HG03175 (cell line): ENCODE measurements at regions not wholly inside any gene's neighbourhood (a gene's known extent, or its start where the extent isn't known, plus 50 kb on each side); places are given as distances from the start of the nearest gene placed in this dataset.
"Not testable (repeated sequence)": the region's sequence is repeated elsewhere in the genome, so short reads cannot be mapped to it uniquely, and the experiment has no call there.

Experiments used
- ATAC-seq: cut with Tn5 transposase; IDR thresholded peaks from one replicate; pipeline ENCODE4 v1.9.1; 2021; ENCODE audit warnings: mild to moderate bottlenecking, moderate library complexity; ENCODE audit not compliant: unreplicated experiment

DNA sequence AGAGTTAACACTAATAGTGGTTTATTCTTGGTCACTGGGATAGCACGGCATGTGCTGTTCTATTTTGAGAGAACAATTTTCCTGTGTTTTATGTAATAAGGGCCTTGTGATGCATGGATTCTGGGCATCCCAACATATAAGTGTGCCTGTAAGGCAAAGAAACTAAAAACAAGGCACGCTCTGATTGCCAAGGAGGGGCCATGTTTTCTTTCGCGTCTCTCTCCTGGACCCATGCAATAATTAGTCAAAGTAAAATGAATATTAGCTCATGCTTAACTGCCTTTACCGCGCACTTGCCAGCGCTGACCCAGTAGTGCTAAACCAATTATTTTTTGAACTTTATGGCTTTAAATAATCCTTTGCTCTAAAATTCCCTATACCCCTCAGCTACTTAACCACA lies 140.9 kb downstream of the PSAT1 start:
- no peak for ATAC-seq

- ATAC-seq, result no peak
These were observed 141.3 kb downstream of the PSAT1 start for GRCh38 chr9:78438211-78438610.

- ATAC-seq, result no peak
These were observed 141.9 kb downstream of the PSAT1 start for GRCh38 chr9:78438780-78439179.

- ATAC-seq, result peak; percentile 83
These were observed 142.4 kb downstream of the PSAT1 start for GRCh38 chr9:78439190-78439865.

DNA sequence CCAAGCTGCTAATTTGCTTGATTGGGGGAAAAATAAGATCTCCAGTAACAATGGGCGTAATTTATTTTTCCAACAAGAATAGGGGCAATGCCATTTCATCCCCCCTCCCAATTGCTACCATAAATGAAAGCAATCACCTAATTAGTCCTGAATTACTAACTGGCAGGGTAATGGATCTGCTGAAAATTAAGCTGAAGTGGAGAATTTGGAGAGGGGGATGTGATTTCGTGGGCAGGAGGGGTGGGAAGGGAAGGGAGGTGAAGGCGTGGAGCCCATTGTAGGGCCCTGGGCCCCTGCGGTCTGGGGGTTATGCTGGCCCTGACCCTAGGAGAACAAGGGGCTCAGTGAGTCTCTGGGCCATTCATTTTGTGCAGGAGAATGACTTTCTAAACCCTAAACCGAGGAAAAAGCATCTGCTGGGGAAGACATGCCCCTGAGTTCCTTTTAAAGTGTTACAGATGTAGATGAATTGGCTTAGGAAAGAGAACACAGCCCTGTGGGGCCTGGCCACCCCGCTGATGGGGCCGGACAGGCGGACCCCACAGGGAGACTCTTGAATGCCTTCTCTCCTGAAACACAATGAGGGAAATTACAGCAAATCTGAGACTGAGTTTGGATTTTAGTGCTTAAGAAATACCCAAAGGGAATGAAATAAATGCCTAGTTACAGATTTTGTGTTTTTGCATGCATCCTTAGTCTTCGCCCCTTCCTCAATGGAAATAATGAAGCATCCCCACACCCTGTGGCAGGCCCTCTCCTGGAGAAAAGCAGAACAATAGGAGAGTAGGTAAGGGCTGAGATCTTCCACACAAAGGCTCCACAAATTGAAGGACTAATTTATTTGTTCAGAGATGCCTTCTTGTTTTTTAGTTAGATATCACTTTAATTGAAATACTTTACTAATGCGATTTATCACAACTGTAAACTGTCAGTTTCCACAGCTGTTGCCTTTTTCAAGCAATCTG lies 143.2 kb downstream of the PSAT1 start:
- ATAC-seq, result no peak

GRCh38 chr9:78441396-78441795 lies 144.5 kb downstream of the PSAT1 start:
- no peak for ATAC-seq

DNA sequence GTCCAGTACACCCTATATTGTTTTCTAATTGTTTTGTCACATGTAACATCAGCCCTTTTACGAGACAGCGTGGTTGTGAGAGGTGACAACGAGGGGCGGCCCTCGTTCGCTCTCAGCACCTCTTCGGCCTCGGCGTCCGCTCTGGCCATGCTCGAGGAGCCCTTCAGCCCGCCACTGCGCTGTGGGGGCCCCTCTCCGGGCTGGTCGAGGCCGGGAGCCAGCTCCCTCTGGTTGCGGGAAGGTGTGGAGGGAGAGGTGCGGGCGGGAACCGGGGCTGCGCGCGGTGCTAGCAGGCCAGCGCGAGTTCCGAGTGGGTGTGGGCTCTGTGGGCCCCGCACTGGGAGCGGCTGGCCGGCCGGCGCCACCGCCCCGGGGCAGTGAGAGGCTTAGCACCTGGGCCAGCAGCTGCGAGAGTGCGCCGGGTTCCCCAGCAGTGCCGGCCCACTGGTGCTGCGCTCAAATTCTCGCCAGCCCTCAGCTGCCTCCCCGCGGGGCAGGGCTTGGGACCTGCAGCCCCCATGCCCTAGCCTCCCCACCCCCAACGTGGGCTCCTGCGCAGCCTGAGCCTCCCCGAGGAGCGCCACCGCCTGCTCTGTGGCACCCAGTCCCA lies 145.0 kb downstream of the PSAT1 start:
- no peak for ATAC-seq

DNA sequence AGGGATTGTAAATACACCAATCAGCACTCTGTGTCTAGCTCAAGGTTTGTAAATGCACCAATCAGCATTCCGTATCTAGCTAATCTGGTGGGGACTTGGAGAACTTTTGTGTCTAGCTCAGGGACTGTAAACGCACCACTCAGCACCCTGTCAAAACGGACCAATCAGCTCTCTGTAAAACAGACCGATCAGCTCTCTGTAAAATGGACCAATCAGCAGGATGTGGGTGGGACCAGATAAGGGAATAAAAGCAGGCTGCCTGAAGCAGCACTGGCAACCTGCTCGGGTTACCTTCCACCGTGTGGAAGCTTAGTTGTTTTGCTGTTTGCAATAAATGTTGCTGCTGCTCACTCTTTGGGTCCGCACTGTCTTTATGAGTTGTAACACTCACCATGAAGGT lies 145.7 kb downstream of the PSAT1 start:
- ATAC-seq, result not testable (repeated sequence)

DNA sequence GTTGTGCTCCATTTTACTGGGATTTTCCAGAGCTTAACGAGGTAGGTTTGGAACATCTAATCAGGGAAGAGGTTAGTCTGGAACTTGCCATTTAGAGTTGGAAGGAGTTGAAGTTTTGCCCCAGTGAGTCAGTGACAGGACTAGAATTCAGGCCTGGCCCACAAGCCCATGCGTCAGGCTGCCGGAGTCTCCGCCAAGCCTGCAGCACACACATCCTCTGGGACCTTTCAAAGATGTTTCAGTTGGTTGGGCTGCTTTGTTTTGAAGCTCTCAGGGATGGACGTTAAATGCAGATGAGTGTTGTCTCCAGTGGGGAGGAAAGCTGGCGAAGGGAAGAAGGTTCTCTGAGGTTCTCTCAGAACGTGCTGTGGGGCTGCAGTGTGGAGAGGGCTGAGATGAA lies 147.0 kb downstream of the PSAT1 start:
- ATAC-seq, result no peak

GRCh38 chr9:78448960-78449673 lies 152.2 kb downstream of the PSAT1 start:
- ATAC-seq, result no peak

GRCh38 chr9:78453450-78453849 lies 156.5 kb downstream of the PSAT1 start:
- ATAC-seq, result no peak

- ATAC-seq, result no peak
These were observed 165.7 kb downstream of the PSAT1 start for GRCh38 chr9:78462611-78463010.

GRCh38 chr9:78463750-78464149 lies 166.8 kb downstream of the PSAT1 start:
- no peak for ATAC-seq

- no peak for ATAC-seq
These were observed 171.3 kb downstream of the PSAT1 start for GRCh38 chr9:78468231-78468630.

- no peak for ATAC-seq
These were observed 172.2 kb downstream of the PSAT1 start for GRCh38 chr9:78468974-78469576.

DNA sequence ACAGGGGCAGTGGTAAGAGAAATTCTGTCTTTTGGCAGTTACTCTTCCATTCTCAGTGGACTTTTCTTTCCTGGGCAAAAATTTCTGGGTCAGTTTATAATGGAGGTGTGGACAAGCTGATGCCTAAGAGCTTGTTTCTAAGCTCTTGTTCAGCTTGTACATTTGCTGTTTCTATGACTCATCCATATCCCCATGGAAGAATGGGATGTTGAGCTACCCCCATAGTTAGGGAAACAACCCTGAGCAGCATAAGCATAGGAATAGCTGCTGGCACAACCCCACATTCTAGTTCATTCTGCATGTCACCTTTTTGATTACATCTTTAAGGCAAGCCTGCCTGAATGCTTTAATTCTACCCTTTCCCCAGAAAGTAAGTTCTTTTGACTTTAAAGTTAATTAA lies 173.3 kb downstream of the PSAT1 start:
- no peak for ATAC-seq

DNA sequence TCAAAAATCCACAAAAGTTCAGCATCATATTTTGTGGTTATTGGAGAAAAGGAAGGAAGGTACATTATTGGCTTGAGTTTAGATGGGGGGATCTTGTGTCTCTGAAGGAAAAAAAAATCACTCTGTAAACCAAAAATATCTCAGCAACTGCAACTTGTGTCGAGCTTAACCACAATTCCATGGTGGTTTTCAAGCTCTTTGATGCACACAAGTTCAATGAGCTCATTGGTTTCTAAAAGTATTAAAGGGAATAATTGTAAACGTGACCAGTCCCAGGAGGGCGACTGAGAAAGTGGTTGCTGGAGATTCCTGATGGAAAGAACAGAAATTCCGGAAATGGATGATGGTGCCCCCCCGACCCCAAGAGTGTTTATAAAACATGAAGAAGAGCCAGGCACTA lies 173.8 kb downstream of the PSAT1 start:
- ATAC-seq, result no peak

- ATAC-seq, result no peak
These were observed 175.2 kb downstream of the PSAT1 start for GRCh38 chr9:78472111-78472510.

- ATAC-seq, result no peak
These were observed 182.5 kb downstream of the PSAT1 start for GRCh38 chr9:78479441-78479840.

- ATAC-seq, result no peak
These were observed 189.7 kb downstream of the PSAT1 start for GRCh38 chr9:78486661-78487060.

- no peak for ATAC-seq
These were observed 193.3 kb downstream of the PSAT1 start for GRCh38 chr9:78490231-78490630.
